ENCODE measurements at regions not wholly inside any gene's neighbourhood (a gene's known extent, or its start where the extent isn't known, plus 50 kb on each side); places are given as distances from the start of the nearest gene placed in this dataset.

DNA sequence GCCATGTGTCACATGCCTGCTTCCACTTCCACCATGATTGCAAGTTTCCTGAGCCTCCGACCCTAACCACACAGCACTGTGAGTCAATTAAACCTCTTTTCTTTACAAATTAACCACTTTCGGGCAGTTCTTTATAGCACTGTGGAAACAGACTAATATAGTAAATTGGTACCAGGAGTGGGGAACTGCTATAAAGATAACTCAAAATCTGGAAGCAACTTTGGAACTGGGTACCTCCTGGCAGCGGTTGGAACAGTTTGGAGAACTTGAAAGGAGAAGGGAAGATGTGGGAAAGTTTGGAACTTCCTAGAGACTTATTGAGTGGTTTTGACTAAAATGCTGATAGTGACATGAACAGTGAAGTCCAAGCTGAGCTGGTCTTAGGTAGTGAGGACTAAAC is 436.1 kb downstream of the TMEM121 start:
- POLR2A ChIA-PET (ENCODE audit: partially characterized antibody), result no interaction called here
- Histone ChIP-seq H2BK5ac (ENCODE audit: low read depth, low read length) (no peak overlapping the region), H4K20me1 (replicated peaks in 1 of 2; ENCODE audit: control insufficient read depth in 1 of 2, insufficient read depth in 2 of 2, low read length in 2 of 2) (no peaks in the 10 kb centered on the region), H2AK5ac (ENCODE audit: low read depth, low read length) (no peak overlapping the region), H3K79me1 (ENCODE audit: low read depth, low read length) (no peaks in the 10 kb centered on the region), H4K91ac (replicated peaks; ENCODE audit: insufficient read length, low read length) (no peak overlapping the region), H3K9ac (replicated peaks in 1 of 4; ENCODE audit: extremely low read depth in 1 of 4, low read depth in 3 of 4, low read length in 3 of 4) (no peak overlapping the region), H3K4me2 (ENCODE audit: insufficient read depth in 1 of 2, low read depth in 2 of 2, low read length in 2 of 2) (no peak overlapping the region), H3K27ac (ENCODE audit: low read depth, low read length) (no peak overlapping the region), H3K18ac (ENCODE audit: extremely low read depth, low read length) (no peak overlapping the region), H3K36me3 (ENCODE audit: control insufficient read depth in 2 of 4, insufficient read depth in 4 of 4, low read length in 3 of 4) (no peaks in the 10 kb centered on the region), H3K23ac (ENCODE audit: insufficient read length) (no peak overlapping the region), H3K14ac (ENCODE audit: insufficient read length) (no peak overlapping the region), H2BK12ac (ENCODE audit: low read depth, low read length) (no peak overlapping the region), H2BK120ac (replicated peaks; ENCODE audit: low read depth, low read length) (no peak overlapping the region), H3K23me2 (ENCODE audit: low read depth, low read length) (no peaks in the 10 kb centered on the region), H3K27me3 (replicated peaks in 1 of 4; ENCODE audit: control insufficient read depth in 3 of 4, extremely low read depth in 1 of 4, insufficient read depth in 3 of 4, low read length in 3 of 4) (no peaks in the 10 kb centered on the region), H2BK20ac (ENCODE audit: low read length) (no peak overlapping the region), H4K5ac (ENCODE audit: insufficient read length, low read depth, low read length) (no peak overlapping the region), H3K56ac (replicated peaks; ENCODE audit: insufficient read length, low read depth, low read length) (no peak overlapping the region), H4K8ac (ENCODE audit: extremely low read depth, insufficient read depth, low read length) (no peak overlapping the region), H3K4me3 (ENCODE audit: extremely low read depth in 1 of 4, insufficient read depth in 2 of 4, low read depth in 3 of 4, low read length in 4 of 4) (no peak overlapping the region), H3K4ac (replicated peaks; ENCODE audit: insufficient read length, low read depth, low read length) (no peak overlapping the region), H3K79me2 (ENCODE audit: control insufficient read depth in 1 of 2, insufficient read depth in 2 of 2, low read length in 2 of 2) (no peaks in the 10 kb centered on the region), H3K9me3 (ENCODE audit: insufficient read depth in 2 of 2, low read depth in 1 of 2, low read length in 1 of 2) (peaks cover 20 to 46% of the 10 kb centered on the region in 2 experiments), H2AFZ (ENCODE audit: low read length) (no peak overlapping the region), H3K4me1 (replicated peaks in 1 of 4; ENCODE audit: control insufficient read depth in 3 of 4, insufficient read depth in 4 of 4, low read length in 3 of 4) (no peaks in the 10 kb centered on the region), H2BK15ac (ENCODE audit: low read length) (no peak overlapping the region)
- no peak for FAIRE-seq
- DNase-seq (ENCODE audit: low read depth in 1 of 2, low spot score in 2 of 2), result no peak
- CTCF ChIA-PET (ENCODE audit: partially characterized antibody), result no interaction called here
- WGBS, 2 experiments (ENCODE audit: extremely low coverage in 1 of 2, insufficient coverage in 1 of 2, insufficient read length in 1 of 2, insufficient replicate concordance in 2 of 2, low coverage in 1 of 2, low lambda C conversion rate in 2 of 2, missing lambda C conversion rate in 1 of 2), result 85% methylated on average over 3 of the region's 3 CpGs; no CpG with 5 or more reads in 1 of the 2 experiments
- TF ChIP-seq, protein P1, sequence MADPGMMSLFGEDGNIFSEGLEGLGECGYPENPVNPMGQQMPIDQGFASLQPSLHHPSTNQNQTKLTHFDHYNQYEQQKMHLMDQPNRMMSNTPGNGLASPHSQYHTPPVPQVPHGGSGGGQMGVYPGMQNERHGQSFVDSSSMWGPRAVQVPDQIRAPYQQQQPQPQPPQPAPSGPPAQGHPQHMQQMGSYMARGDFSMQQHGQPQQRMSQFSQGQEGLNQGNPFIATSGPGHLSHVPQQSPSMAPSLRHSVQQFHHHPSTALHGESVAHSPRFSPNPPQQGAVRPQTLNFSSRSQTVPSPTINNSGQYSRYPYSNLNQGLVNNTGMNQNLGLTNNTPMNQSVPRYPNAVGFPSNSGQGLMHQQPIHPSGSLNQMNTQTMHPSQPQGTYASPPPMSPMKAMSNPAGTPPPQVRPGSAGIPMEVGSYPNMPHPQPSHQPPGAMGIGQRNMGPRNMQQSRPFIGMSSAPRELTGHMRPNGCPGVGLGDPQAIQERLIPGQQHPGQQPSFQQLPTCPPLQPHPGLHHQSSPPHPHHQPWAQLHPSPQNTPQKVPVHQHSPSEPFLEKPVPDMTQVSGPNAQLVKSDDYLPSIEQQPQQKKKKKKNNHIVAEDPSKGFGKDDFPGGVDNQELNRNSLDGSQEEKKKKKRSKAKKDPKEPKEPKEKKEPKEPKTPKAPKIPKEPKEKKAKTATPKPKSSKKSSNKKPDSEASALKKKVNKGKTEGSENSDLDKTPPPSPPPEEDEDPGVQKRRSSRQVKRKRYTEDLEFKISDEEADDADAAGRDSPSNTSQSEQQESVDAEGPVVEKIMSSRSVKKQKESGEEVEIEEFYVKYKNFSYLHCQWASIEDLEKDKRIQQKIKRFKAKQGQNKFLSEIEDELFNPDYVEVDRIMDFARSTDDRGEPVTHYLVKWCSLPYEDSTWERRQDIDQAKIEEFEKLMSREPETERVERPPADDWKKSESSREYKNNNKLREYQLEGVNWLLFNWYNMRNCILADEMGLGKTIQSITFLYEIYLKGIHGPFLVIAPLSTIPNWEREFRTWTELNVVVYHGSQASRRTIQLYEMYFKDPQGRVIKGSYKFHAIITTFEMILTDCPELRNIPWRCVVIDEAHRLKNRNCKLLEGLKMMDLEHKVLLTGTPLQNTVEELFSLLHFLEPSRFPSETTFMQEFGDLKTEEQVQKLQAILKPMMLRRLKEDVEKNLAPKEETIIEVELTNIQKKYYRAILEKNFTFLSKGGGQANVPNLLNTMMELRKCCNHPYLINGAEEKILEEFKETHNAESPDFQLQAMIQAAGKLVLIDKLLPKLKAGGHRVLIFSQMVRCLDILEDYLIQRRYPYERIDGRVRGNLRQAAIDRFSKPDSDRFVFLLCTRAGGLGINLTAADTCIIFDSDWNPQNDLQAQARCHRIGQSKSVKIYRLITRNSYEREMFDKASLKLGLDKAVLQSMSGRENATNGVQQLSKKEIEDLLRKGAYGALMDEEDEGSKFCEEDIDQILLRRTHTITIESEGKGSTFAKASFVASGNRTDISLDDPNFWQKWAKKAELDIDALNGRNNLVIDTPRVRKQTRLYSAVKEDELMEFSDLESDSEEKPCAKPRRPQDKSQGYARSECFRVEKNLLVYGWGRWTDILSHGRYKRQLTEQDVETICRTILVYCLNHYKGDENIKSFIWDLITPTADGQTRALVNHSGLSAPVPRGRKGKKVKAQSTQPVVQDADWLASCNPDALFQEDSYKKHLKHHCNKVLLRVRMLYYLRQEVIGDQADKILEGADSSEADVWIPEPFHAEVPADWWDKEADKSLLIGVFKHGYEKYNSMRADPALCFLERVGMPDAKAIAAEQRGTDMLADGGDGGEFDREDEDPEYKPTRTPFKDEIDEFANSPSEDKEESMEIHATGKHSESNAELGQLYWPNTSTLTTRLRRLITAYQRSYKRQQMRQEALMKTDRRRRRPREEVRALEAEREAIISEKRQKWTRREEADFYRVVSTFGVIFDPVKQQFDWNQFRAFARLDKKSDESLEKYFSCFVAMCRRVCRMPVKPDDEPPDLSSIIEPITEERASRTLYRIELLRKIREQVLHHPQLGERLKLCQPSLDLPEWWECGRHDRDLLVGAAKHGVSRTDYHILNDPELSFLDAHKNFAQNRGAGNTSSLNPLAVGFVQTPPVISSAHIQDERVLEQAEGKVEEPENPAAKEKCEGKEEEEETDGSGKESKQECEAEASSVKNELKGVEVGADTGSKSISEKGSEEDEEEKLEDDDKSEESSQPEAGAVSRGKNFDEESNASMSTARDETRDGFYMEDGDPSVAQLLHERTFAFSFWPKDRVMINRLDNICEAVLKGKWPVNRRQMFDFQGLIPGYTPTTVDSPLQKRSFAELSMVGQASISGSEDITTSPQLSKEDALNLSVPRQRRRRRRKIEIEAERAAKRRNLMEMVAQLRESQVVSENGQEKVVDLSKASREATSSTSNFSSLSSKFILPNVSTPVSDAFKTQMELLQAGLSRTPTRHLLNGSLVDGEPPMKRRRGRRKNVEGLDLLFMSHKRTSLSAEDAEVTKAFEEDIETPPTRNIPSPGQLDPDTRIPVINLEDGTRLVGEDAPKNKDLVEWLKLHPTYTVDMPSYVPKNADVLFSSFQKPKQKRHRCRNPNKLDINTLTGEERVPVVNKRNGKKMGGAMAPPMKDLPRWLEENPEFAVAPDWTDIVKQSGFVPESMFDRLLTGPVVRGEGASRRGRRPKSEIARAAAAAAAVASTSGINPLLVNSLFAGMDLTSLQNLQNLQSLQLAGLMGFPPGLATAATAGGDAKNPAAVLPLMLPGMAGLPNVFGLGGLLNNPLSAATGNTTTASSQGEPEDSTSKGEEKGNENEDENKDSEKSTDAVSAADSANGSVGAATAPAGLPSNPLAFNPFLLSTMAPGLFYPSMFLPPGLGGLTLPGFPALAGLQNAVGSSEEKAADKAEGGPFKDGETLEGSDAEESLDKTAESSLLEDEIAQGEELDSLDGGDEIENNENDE (IDR thresholded peaks at IDR 0.05; ENCODE audit: insufficient replicate concordance, low read length), result no peak

Data from H1 (cell line).